Smooth muscle cell (in vitro differentiated cells): ENCODE measurements at regions not wholly inside any gene's neighbourhood (a gene's known extent, or its start where the extent isn't known, plus 50 kb on each side); places are given as distances from the start of the nearest gene placed in this dataset.

ENCODE experiments used
- DNase-seq: peaks from one replicate; lab custom pipeline; 2025; ENCODE audit not compliant: unreplicated experiment; lab: John Stamatoyannopoulos, UW
- H2AFZ ChIP-seq: fragments of 200-600 bp; sonication (generic); 2 replicates; pipeline ENCODE4 v1.6.0; 2016; ENCODE audit warnings: antibody characterized with exemption, low read depth, mild to moderate bottlenecking
- H3F3A ChIP-seq: fragments of 200-600 bp; sonication (generic); 2 replicates; pipeline ENCODE4 v1.6.0; 2017; ENCODE audit warnings: antibody characterized with exemption, low read depth
- H3K27ac ChIP-seq: fragments of 200-600 bp; sonication (generic); 2 replicates; pipeline ENCODE4 v1.5.1; 2016; ENCODE audit warnings: low read depth, mild to moderate bottlenecking
- H3K27me3 ChIP-seq: fragments of 200-600 bp; sonication (generic); 2 replicates; pipeline ENCODE4 v1.6.1; 2016; ENCODE audit warnings: low read depth, mild to moderate bottlenecking
- H3K36me3 ChIP-seq: fragments of 200-600 bp; sonication (generic); 2 replicates; pipeline ENCODE4 v1.5.1; 2016; ENCODE audit warnings: low read depth
- H3K4me1 ChIP-seq: fragments of 200-600 bp; sonication (generic); 2 replicates; pipeline ENCODE4 v1.5.1; 2016; ENCODE audit warnings: low read depth
- H3K4me2 ChIP-seq: fragments of 200-600 bp; sonication (generic); 2 replicates; pipeline ENCODE4 v1.6.0; 2016; ENCODE audit warnings: mild to moderate bottlenecking
- H3K4me3 ChIP-seq: fragments of 200-600 bp; sonication (generic); 2 replicates; pipeline ENCODE4 v1.5.1; 2016; ENCODE audit warnings: mild to moderate bottlenecking
- H3K79me2 ChIP-seq: fragments of 200-600 bp; sonication (generic); 2 replicates; pipeline ENCODE4 v1.6.0; 2016; ENCODE audit warnings: low read depth, mild to moderate bottlenecking
- H3K9ac ChIP-seq: fragments of 200-600 bp; sonication (generic); 2 replicates; pipeline ENCODE4 v1.6.0; 2016; ENCODE audit warnings: low read depth
- H3K9me3 ChIP-seq: fragments of 200-600 bp; sonication (generic); replicated peaks from 2 replicates; pipeline ENCODE4 v1.5.1; 2016; ENCODE audit warnings: low read depth
- H4K20me1 ChIP-seq: fragments of 200-600 bp; sonication (generic); 2 replicates; pipeline ENCODE4 v1.6.0; 2016; ENCODE audit warnings: low read depth
- CTCF ChIP-seq: fragments of 200-600 bp; sonication (generic); IDR thresholded peaks from 2 replicates; pipeline ENCODE4 v1.5.1; 2017; ENCODE audit warnings: borderline replicate concordance, mild to moderate bottlenecking, antibody characterized with exemption; ENCODE audit not compliant: insufficient read depth, poor library complexity, severe bottlenecking
- whole genome bisulfite sequencing: methylation state at CpG from one replicate; pipeline ENCODE4 v1.1.7; 2016; ENCODE audit warnings: low lambda C conversion rate; 5-methylcytosine and 5-hydroxymethylcytosine counted together

DNA sequence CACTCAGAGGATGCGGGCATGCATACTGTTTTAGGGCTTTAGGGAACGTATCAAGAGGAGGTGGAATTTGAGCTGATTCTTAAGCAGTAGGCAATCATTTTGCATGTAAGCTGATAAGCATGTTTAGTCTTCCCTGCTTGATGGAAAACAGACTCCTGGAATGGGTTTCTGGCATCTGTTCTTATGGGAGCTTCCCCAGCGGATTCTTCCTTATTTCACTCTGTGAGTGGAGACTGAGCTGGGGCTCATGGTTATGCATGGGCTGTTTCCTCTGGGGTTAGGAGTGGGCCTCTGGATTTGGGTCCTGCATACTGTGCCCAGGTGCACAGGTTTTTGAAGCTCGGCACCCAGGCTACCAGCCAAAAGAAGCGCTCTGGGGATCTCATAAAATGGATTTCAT lies 93.4 kb downstream of the DIRAS3 start:
- no peaks in the 10 kb centered on the region for H4K20me1 ChIP-seq
- no peak overlapping the region for H3K4me3 ChIP-seq
- H3K27me3 ChIP-seq: no peaks in the 10 kb centered on the region
- H2AFZ ChIP-seq: no peak overlapping the region
- no peak overlapping the region for H3K9ac ChIP-seq
- H3K9me3 ChIP-seq: no peaks in the 10 kb centered on the region
- 32% methylated on average over 5 of the region's 5 CpGs for WGBS
- no peak for TF ChIP-seq CTCF
- peaks cover 3% of the 10 kb centered on the region for H3F3A ChIP-seq
- H3K4me1 ChIP-seq: no peaks in the 10 kb centered on the region
- H3K27ac ChIP-seq: peak overlapping the region; percentile 39
- no peak for DNase-seq
- H3K36me3 ChIP-seq: no peaks in the 10 kb centered on the region
- no peaks in the 10 kb centered on the region for H3K79me2 ChIP-seq
- peak overlapping the region; percentile 13 for H3K4me2 ChIP-seq

- H3F3A ChIP-seq: peaks cover 3% of the 10 kb centered on the region
- no peaks in the 10 kb centered on the region for H3K36me3 ChIP-seq
- H3K27ac ChIP-seq: no peak overlapping the region
- no peak overlapping the region for H3K4me2 ChIP-seq
- no peaks in the 10 kb centered on the region for H3K27me3 ChIP-seq
- no peak overlapping the region for H3K9ac ChIP-seq
- no peaks in the 10 kb centered on the region for H4K20me1 ChIP-seq
- no peaks in the 10 kb centered on the region for H3K79me2 ChIP-seq
- no peaks in the 10 kb centered on the region for H3K9me3 ChIP-seq
- no peaks in the 10 kb centered on the region for H3K4me1 ChIP-seq
- TF ChIP-seq CTCF: no peak
- DNase-seq: no peak
- no peak overlapping the region for H3K4me3 ChIP-seq
- H2AFZ ChIP-seq: no peak overlapping the region
Measured at GRCh38 chr1:67956116-67956515, 94.3 kb downstream of the DIRAS3 start.

DNA sequence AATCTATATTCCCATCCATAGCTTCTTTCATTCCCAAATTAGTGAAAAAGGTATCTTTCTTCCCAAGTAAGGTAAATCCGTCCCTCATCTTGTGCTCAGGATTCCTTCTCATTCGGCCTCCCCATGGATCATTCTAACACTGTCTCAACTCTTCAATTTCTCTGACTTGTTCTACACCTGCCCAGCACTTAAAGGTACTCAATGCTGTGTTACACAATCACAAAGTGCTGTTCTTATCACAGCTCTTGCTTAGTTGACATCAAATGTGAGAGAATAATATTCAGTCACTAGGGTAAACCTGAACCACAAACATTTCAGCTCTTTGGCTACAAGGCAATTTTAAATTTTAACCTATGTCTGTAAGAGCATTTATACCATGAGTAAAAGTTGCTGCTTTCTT lies 94.8 kb downstream of the DIRAS3 start:
- H3K4me2 ChIP-seq: no peak overlapping the region
- H3K36me3 ChIP-seq: no peaks in the 10 kb centered on the region
- no peak overlapping the region for H3K9ac ChIP-seq
- no peak overlapping the region for H3K27ac ChIP-seq
- 97% methylated on average over 2 of the region's 2 CpGs for WGBS
- no peaks in the 10 kb centered on the region for H3K79me2 ChIP-seq
- H3K4me1 ChIP-seq: no peaks in the 10 kb centered on the region
- peaks cover 3% of the 10 kb centered on the region for H3F3A ChIP-seq
- no peak overlapping the region for H3K4me3 ChIP-seq
- H3K9me3 ChIP-seq: no peaks in the 10 kb centered on the region
- no peaks in the 10 kb centered on the region for H4K20me1 ChIP-seq
- DNase-seq: no peak
- no peaks in the 10 kb centered on the region for H3K27me3 ChIP-seq
- TF ChIP-seq CTCF: no peak
- H2AFZ ChIP-seq: no peak overlapping the region

- 66% methylated on average over 2 of the region's 2 CpGs for WGBS
- Histone ChIP-seq H3K79me2 (no peaks in the 10 kb centered on the region), H3K4me1 (peaks cover 14% of the 10 kb centered on the region)
Measured at GRCh38 chr1:67953301-67953700, 97.1 kb downstream of the DIRAS3 start.

More at GRCh38 chr1:67953301-67953700, 97.1 kb downstream of the DIRAS3 start:
- no peak overlapping the region for H3K4me2 ChIP-seq
- H3K27me3 ChIP-seq: no peaks in the 10 kb centered on the region
- H3K36me3 ChIP-seq: no peaks in the 10 kb centered on the region
- no peak overlapping the region for H3K27ac ChIP-seq
- no peak overlapping the region for H2AFZ ChIP-seq
- no peak for DNase-seq
- no peak for TF ChIP-seq CTCF
- no peaks in the 10 kb centered on the region for H3K9me3 ChIP-seq
- no peaks in the 10 kb centered on the region for H4K20me1 ChIP-seq
- H3K4me3 ChIP-seq: no peak overlapping the region
- no peak overlapping the region for H3K9ac ChIP-seq
- peaks cover 19% of the 10 kb centered on the region for H3F3A ChIP-seq
